Activated CD4-positive, alpha-beta T cell treated with anti-CD3 and anti-CD28 coated beads, Interleukin-2, amount 50 U/mL, for 1 hour (primary cell): ENCODE measurements at regions not wholly inside any gene's neighbourhood (a gene's known extent, or its start where the extent isn't known, plus 50 kb on each side); places are given as distances from the start of the nearest gene placed in this dataset.
"Not testable (repeated sequence)": the region's sequence is repeated elsewhere in the genome, so short reads cannot be mapped to it uniquely, and the experiment has no call there.

Experiments used
- DNase-seq: peaks from one replicate; pipeline ENCODE4 v3.0.0-alpha.2; 2020

GRCh38 chr18:42486271-42486670 lies 531.2 kb downstream of the PIK3C3 start:
- no peak for DNase-seq

- no peak for DNase-seq
Measured at GRCh38 chr18:42508683-42509296, 553.8 kb downstream of the PIK3C3 start.

- no peak for DNase-seq
Measured at GRCh38 chr18:42509750-42510415, 554.8 kb downstream of the PIK3C3 start.

- DNase-seq, result no peak
Measured at GRCh38 chr18:42510540-42510939, 555.5 kb downstream of the PIK3C3 start.

GRCh38 chr18:42513441-42513840 lies 558.4 kb downstream of the PIK3C3 start:
- no peak for DNase-seq

- DNase-seq, result no peak
Measured at GRCh38 chr18:42514512-42514911, 559.5 kb downstream of the PIK3C3 start.

GRCh38 chr18:42517896-42518295 lies 562.9 kb downstream of the PIK3C3 start:
- DNase-seq, result no peak

- not testable (repeated sequence) for DNase-seq
Measured at GRCh38 chr18:42518331-42518730, 563.3 kb downstream of the PIK3C3 start.

- DNase-seq, result no peak
Measured at GRCh38 chr18:42520138-42520537, 565.1 kb downstream of the PIK3C3 start.

GRCh38 chr18:42525905-42526304 lies 570.9 kb downstream of the PIK3C3 start:
- DNase-seq, result no peak

GRCh38 chr18:42527766-42528165 lies 572.7 kb downstream of the PIK3C3 start:
- DNase-seq, result no peak

GRCh38 chr18:42530276-42530675 lies 575.2 kb downstream of the PIK3C3 start:
- DNase-seq, result no peak

- no peak for DNase-seq
Measured at GRCh38 chr18:42532119-42532518, 577.1 kb downstream of the PIK3C3 start.

GRCh38 chr18:42533009-42533575 lies 578.1 kb downstream of the PIK3C3 start:
- no peak for DNase-seq

- DNase-seq, result no peak
Measured at GRCh38 chr18:42533616-42534015, 578.6 kb downstream of the PIK3C3 start.

- DNase-seq, result no peak
Measured at GRCh38 chr18:42534313-42534712, 579.3 kb downstream of the PIK3C3 start.

- DNase-seq, result no peak
Measured at GRCh38 chr18:42536442-42536841, 579.0 kb downstream of the RIT2 start.

- DNase-seq, result no peak
Measured at GRCh38 chr18:42537291-42537690, 578.2 kb downstream of the RIT2 start.

GRCh38 chr18:42544901-42545300 lies 570.6 kb downstream of the RIT2 start:
- no peak for DNase-seq

GRCh38 chr18:42545825-42546224 lies 569.7 kb downstream of the RIT2 start:
- no peak for DNase-seq

GRCh38 chr18:42548493-42548892 lies 567.0 kb downstream of the RIT2 start:
- DNase-seq, result no peak

GRCh38 chr18:42549596-42549995 lies 565.9 kb downstream of the RIT2 start:
- no peak for DNase-seq

- DNase-seq, result not testable (repeated sequence)
Measured at GRCh38 chr18:42552559-42552958, 562.9 kb downstream of the RIT2 start.

GRCh38 chr18:42559069-42559690 lies 556.3 kb downstream of the RIT2 start:
- DNase-seq, result no peak
